Neural crest cell (in vitro differentiated cells): ENCODE measurements at regions not wholly inside any gene's neighbourhood (a gene's known extent, or its start where the extent isn't known, plus 50 kb on each side); places are given as distances from the start of the nearest gene placed in this dataset.
"Not testable (repeated sequence)": the region's sequence is repeated elsewhere in the genome, so short reads cannot be mapped to it uniquely, and the experiment has no call there.

Experiments used
- DNase-seq: peaks from one replicate; pipeline ENCODE4 v3.0.0; 2021; ENCODE audit warnings: low read depth, mixed read lengths, low spot score
- H3K27ac Mint-ChIP-seq: one replicate; pipeline ENCODE4 v1.8.0; 2021; ENCODE audit warnings: mild to moderate bottlenecking, mixed read lengths; ENCODE audit not compliant: unreplicated experiment
- H3K27me3 Mint-ChIP-seq: 2 replicates; pipeline ENCODE4 v1.8.0; 2021; ENCODE audit warnings: low read depth, mild to moderate bottlenecking, mixed read lengths
- H3K36me3 Mint-ChIP-seq: 2 replicates; pipeline ENCODE4 v1.8.0; 2021; ENCODE audit warnings: low read depth, mild to moderate bottlenecking, mixed read lengths
- H3K4me1 Mint-ChIP-seq: 2 replicates; pipeline ENCODE4 v1.8.0; 2021; ENCODE audit warnings: mixed read lengths
- H3K4me3 Mint-ChIP-seq: one replicate; pipeline ENCODE4 v1.8.0; 2021; ENCODE audit warnings: mild to moderate bottlenecking, mixed read lengths
- H3K9me3 Mint-ChIP-seq: 2 replicates; pipeline ENCODE4 v1.8.0; 2021; ENCODE audit warnings: mixed read lengths
- CTCF ChIP-seq: fragments of 200-600 bp; sonication (generic); conservative IDR thresholded peaks from 2 replicates; pipeline ENCODE4 v1.5.0; 2021; ENCODE audit warnings: antibody characterized with exemption, mild to moderate bottlenecking

GRCh38 chr9:115415450-115415849 is 297.5 kb upstream of the TNC start:
- no peak overlapping the region for H3K27ac Mint-ChIP-seq
- H3K36me3 Mint-ChIP-seq = no peaks in the 10 kb centered on the region
- no peak for DNase-seq
- no peaks in the 10 kb centered on the region for H3K4me1 Mint-ChIP-seq
- H3K27me3 Mint-ChIP-seq = no peaks in the 10 kb centered on the region
- TF ChIP-seq CTCF = no peak
- H3K4me3 Mint-ChIP-seq = no peak overlapping the region
- H3K9me3 Mint-ChIP-seq = peaks cover 2% of the 10 kb centered on the region

- no peaks in the 10 kb centered on the region for H3K27me3 Mint-ChIP-seq
- H3K4me3 Mint-ChIP-seq = no peak overlapping the region
- no peak overlapping the region for H3K27ac Mint-ChIP-seq
Measured at GRCh38 chr9:115416299-115416698, 298.3 kb upstream of the TNC start.

GRCh38 chr9:115418181-115418580 is 300.2 kb upstream of the TNC start:
- not testable (repeated sequence) for H3K27me3 Mint-ChIP-seq, H3K9me3 Mint-ChIP-seq, H3K36me3 Mint-ChIP-seq, H3K4me1 Mint-ChIP-seq, DNase-seq, H3K27ac Mint-ChIP-seq, H3K4me3 Mint-ChIP-seq

More at GRCh38 chr9:115416299-115416698, 298.3 kb upstream of the TNC start:
- no peaks in the 10 kb centered on the region for H3K4me1 Mint-ChIP-seq
- no peaks in the 10 kb centered on the region for H3K36me3 Mint-ChIP-seq
- TF ChIP-seq CTCF = no peak
- peaks cover 5% of the 10 kb centered on the region for H3K9me3 Mint-ChIP-seq
- DNase-seq = no peak

GRCh38 chr9:115422932-115423440 is 305.0 kb upstream of the TNC start:
- DNase-seq = no peak
- TF ChIP-seq CTCF = no peak
- peaks cover 15% of the 10 kb centered on the region for H3K9me3 Mint-ChIP-seq
- H3K36me3 Mint-ChIP-seq = no peaks in the 10 kb centered on the region
- H3K4me3 Mint-ChIP-seq = no peak overlapping the region
- no peaks in the 10 kb centered on the region for H3K4me1 Mint-ChIP-seq
- H3K27ac Mint-ChIP-seq = no peak overlapping the region
- no peaks in the 10 kb centered on the region for H3K27me3 Mint-ChIP-seq

GRCh38 chr9:115423646-115424045 is 305.7 kb upstream of the TNC start:
- peaks cover 15% of the 10 kb centered on the region for H3K9me3 Mint-ChIP-seq
- H3K4me1 Mint-ChIP-seq = no peaks in the 10 kb centered on the region
- H3K36me3 Mint-ChIP-seq = no peaks in the 10 kb centered on the region
- TF ChIP-seq CTCF = no peak
- no peak overlapping the region for H3K4me3 Mint-ChIP-seq
- H3K27ac Mint-ChIP-seq = no peak overlapping the region
- H3K27me3 Mint-ChIP-seq = no peaks in the 10 kb centered on the region
- no peak for DNase-seq

GRCh38 chr9:115425601-115426000 is 307.6 kb upstream of the TNC start:
- Mint-ChIP-seq H3K4me3 (no peak overlapping the region), H3K36me3 (no peaks in the 10 kb centered on the region), H3K27ac (no peak overlapping the region), H3K9me3 (peaks cover 12% of the 10 kb centered on the region), H3K4me1 (no peaks in the 10 kb centered on the region), H3K27me3 (peaks cover 2% of the 10 kb centered on the region)
- no peak for TF ChIP-seq CTCF
- DNase-seq = no peak
